T47D (cell line): ENCODE measurements at regions not wholly inside any gene's neighbourhood (a gene's known extent, or its start where the extent isn't known, plus 50 kb on each side); places are given as distances from the start of the nearest gene placed in this dataset.
A peak's percentile ranks its signal among the peaks of the same experiment; 100 is the strongest.

Experiments
- DNase-seq, 2 experiments: peaks; one replicate each; pipeline versions ENCODE4 v3.0.0 to v3.0.0-alpha.2; 2011 to 2012; ENCODE audit warnings: low read depth in 1 of 2, low spot score in 1 of 2
- JUND ChIP-seq: IDR thresholded peaks from 2 replicates; pipeline ENCODE4 v1.6.1; 2012; ENCODE audit warnings: low read depth
- in situ Hi-C: cut with HindIII; loops from 2 replicates; pipeline ENCODE4 v1.10.0; 2016; ENCODE audit warnings: low sequenced_read_pairs, low pct_unique_long_range_greater_than_20kb

DNA sequence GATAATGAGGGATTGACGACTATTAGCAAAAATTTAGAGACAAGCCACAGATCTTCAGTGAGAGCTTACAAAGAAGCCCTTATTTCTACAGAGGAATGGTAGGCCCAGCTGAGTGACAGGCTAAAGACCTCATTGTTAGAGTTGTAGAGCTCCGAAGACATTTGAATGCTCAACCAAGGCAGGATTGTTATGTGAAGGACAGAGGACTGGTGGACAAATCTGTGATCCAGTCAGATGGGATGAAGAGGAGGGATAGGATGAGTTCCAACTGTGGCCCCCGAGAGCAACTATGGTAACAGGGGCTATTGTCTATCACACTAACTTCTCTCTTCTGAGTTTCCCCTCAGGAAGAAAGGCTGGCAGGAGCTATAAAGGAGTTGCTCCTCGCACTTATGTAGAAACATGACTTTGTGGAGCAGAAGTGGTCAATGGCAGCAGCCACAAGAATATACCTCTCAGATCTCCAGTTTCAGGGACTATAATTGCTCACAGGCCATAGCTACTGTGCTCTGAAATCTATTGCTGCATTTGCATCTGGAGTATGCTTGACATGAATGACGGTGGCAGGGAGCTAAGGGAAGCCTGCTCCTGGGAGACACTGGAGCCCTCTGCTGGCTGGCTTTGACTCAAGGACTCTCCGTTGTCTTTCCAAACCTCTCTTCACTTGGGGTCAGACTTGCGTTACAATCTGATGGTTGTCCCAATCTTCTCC lies 50.3 kb upstream of the GREB1L start:
- no peak for TF ChIP-seq JUND
- in situ Hi-C loops: no loop called here
- DNase-seq: peak in 1 of 2 experiments; percentile 82
